ENCODE measurements at regions not wholly inside any gene's neighbourhood (a gene's known extent, or its start where the extent isn't known, plus 50 kb on each side); places are given as distances from the start of the nearest gene placed in this dataset.

DNA sequence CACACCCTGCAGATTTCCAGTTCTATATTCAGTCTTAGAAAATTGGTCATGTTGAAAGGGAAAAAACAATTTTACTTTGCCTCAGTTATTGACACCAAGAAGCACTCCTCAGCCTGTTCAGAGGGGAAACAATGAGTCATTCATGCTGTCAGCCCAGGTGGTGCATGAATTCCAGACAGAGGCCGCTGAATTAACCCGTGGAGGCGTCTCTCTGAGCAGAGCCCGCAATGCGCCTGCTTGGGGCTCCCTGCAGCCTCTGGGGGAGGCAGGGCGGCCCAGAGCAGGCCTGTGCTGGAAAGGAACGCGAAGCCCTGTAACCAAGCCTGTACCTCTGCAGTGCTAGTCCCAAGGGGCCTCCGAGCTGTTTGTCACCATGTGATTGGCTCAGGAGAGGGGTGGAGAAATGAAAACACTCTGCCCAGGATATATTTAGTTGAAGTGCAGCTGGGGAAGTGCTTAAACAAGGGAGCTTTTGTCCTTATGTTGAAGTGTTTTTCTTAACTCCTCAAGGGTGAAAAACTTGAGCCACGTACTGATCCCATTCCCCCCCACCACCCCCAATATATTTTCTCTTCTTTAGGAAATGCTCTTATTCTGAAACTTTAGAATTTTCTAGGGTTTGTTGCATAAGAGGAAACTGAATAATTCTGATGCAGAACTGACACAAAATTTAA lies 68.3 kb upstream of the CHD2 start (continued):
- TF ChIP-seq, protein P1, sequence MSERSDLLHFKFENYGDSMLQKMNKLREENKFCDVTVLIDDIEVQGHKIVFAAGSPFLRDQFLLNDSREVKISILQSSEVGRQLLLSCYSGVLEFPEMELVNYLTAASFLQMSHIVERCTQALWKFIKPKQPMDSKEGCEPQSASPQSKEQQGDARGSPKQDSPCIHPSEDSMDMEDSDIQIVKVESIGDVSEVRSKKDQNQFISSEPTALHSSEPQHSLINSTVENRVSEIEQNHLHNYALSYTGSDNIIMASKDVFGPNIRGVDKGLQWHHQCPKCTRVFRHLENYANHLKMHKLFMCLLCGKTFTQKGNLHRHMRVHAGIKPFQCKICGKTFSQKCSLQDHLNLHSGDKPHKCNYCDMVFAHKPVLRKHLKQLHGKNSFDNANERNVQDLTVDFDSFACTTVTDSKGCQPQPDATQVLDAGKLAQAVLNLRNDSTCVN (CRISPR knock-in tag; IDR thresholded peaks at IDR 0.05; ENCODE audit: borderline replicate concordance), result peak; percentile 49; the same call in 1 of the 2 replicates
- no peak; the same call in 1 of the 2 replicates for TF ChIP-seq RFX5 (IDR thresholded peaks at IDR 0.05; ENCODE audit: low read depth, low read length)
- TF ChIP-seq, protein P2, sequence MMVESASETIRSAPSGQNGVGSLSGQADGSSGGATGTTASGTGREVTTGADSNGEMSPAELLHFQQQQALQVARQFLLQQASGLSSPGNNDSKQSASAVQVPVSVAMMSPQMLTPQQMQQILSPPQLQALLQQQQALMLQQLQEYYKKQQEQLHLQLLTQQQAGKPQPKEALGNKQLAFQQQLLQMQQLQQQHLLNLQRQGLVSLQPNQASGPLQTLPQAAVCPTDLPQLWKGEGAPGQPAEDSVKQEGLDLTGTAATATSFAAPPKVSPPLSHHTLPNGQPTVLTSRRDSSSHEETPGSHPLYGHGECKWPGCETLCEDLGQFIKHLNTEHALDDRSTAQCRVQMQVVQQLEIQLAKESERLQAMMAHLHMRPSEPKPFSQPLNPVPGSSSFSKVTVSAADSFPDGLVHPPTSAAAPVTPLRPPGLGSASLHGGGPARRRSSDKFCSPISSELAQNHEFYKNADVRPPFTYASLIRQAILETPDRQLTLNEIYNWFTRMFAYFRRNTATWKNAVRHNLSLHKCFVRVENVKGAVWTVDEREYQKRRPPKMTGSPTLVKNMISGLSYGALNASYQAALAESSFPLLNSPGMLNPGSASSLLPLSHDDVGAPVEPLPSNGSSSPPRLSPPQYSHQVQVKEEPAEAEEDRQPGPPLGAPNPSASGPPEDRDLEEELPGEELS (CRISPR knock-in tag; IDR thresholded peaks at IDR 0.05), result peak; percentile 82
- TF ChIP-seq, protein P3, sequence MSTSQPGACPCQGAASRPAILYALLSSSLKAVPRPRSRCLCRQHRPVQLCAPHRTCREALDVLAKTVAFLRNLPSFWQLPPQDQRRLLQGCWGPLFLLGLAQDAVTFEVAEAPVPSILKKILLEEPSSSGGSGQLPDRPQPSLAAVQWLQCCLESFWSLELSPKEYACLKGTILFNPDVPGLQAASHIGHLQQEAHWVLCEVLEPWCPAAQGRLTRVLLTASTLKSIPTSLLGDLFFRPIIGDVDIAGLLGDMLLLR (CRISPR knock-in tag; IDR thresholded peaks at IDR 0.05), result 0 out of 2 replicates have a peak, but pooled peaks have one; percentile 27
- 0 out of 2 replicates have a peak, but pooled peaks have one; percentile 73 for TF ChIP-seq GTF3A (CRISPR knock-in tag; conservative IDR thresholded peaks at IDR 0.05)
- TF ChIP-seq RXRA (CRISPR knock-in tag; IDR thresholded peaks at IDR 0.05), result peak; percentile 63
- no peak for TF ChIP-seq ZNF260 (CRISPR knock-in tag; IDR thresholded peaks at IDR 0.05; ENCODE audit: borderline replicate concordance, low read depth)
- TF ChIP-seq NR3C1 (CRISPR knock-in tag; IDR thresholded peaks at IDR 0.05), result no peak
- TF ChIP-seq, protein P4, sequence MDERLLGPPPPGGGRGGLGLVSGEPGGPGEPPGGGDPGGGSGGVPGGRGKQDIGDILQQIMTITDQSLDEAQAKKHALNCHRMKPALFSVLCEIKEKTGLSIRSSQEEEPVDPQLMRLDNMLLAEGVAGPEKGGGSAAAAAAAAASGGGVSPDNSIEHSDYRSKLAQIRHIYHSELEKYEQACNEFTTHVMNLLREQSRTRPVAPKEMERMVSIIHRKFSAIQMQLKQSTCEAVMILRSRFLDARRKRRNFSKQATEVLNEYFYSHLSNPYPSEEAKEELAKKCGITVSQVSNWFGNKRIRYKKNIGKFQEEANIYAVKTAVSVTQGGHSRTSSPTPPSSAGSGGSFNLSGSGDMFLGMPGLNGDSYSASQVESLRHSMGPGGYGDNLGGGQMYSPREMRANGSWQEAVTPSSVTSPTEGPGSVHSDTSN (CRISPR knock-in tag; IDR thresholded peaks at IDR 0.05), result no peak
- no peak for TF ChIP-seq HCFC1 (IDR thresholded peaks at IDR 0.05; ENCODE audit: low read depth, low read length)
- peak; percentile 59; the same call in 1 of the 3 replicates for TF ChIP-seq MXI1 (IDR thresholded peaks at IDR 0.05; ENCODE audit: borderline replicate concordance, low read depth, low read length)
- TF ChIP-seq HNRNPLL (IDR thresholded peaks at IDR 0.05; ENCODE audit: low read depth, low read length, poor library complexity, severe bottlenecking), result peak; percentile 44
- TF ChIP-seq ZNF776 (CRISPR knock-in tag; IDR thresholded peaks at IDR 0.05), result no peak
- TF ChIP-seq ZFP82 (CRISPR knock-in tag; IDR thresholded peaks at IDR 0.05; ENCODE audit: borderline replicate concordance), result no peak
- TF ChIP-seq, protein P5, sequence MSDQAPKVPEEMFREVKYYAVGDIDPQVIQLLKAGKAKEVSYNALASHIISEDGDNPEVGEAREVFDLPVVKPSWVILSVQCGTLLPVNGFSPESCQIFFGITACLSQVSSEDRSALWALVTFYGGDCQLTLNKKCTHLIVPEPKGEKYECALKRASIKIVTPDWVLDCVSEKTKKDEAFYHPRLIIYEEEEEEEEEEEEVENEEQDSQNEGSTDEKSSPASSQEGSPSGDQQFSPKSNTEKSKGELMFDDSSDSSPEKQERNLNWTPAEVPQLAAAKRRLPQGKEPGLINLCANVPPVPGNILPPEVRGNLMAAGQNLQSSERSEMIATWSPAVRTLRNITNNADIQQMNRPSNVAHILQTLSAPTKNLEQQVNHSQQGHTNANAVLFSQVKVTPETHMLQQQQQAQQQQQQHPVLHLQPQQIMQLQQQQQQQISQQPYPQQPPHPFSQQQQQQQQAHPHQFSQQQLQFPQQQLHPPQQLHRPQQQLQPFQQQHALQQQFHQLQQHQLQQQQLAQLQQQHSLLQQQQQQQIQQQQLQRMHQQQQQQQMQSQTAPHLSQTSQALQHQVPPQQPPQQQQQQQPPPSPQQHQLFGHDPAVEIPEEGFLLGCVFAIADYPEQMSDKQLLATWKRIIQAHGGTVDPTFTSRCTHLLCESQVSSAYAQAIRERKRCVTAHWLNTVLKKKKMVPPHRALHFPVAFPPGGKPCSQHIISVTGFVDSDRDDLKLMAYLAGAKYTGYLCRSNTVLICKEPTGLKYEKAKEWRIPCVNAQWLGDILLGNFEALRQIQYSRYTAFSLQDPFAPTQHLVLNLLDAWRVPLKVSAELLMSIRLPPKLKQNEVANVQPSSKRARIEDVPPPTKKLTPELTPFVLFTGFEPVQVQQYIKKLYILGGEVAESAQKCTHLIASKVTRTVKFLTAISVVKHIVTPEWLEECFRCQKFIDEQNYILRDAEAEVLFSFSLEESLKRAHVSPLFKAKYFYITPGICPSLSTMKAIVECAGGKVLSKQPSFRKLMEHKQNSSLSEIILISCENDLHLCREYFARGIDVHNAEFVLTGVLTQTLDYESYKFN (CRISPR knock-in tag; conservative IDR thresholded peaks at IDR 0.05), result peak; percentile 83
- peak; percentile 67 for TF ChIP-seq YY1 (IDR thresholded peaks at IDR 0.05; ENCODE audit: insufficient read depth, insufficient replicate concordance, low read depth, low read length)
- TF ChIP-seq HNRNPK (IDR thresholded peaks at IDR 0.05; ENCODE audit: low read depth, low read length, poor library complexity, severe bottlenecking), result no peak
- no peak for TF ChIP-seq ZNF383 (CRISPR knock-in tag; IDR thresholded peaks at IDR 0.05; ENCODE audit: borderline replicate concordance)
- TF ChIP-seq ZNF772 (CRISPR knock-in tag; IDR thresholded peaks at IDR 0.05), result 0 out of 2 replicates have a peak, but pooled peaks have one; percentile 60
